ENCODE measurements at regions not wholly inside any gene's neighbourhood (a gene's known extent, or its start where the extent isn't known, plus 50 kb on each side); places are given as distances from the start of the nearest gene placed in this dataset.
"Not testable (repeated sequence)": the region's sequence is repeated elsewhere in the genome, so short reads cannot be mapped to it uniquely, and the experiment has no call there.

DNA sequence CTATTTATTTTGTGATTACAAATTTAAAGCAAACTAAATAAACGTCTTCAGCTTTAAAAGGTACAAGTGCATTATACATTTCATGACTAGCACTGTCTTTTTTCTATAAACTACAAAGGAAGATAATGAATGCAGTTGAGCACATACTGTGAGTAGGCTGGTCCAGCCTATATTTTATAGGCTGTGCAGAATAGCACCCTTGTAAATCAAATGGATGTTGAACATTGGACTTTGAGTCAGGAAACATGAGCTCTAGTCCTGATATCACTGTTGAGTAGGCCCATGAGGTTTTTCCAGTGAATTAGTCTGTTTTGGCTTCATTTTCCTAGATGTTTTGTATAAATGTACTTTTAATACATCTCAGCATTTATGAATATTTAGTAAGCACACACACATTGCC lies 447.3 kb upstream of the KCNMB2 start:
- no peak for DNase-seq

DNA sequence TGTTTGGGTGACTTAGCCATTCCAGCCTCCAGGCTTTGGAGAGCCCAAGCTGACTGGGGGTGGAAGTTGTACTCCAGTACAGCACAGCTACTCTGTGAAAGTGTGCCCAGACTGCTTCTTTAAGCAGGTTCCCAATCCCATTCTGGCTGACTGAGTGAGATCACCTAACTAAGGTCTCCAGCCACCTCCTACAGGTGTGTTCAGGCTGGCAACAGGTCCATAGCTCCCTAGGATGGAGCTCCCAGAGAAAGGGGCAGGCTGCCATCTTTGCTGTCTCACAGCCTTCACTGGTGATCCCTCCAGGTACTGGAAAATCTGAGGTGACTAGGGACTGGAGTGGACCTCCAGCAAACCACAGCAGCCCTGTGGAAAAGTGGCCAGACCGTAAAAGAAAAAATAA lies 445.3 kb upstream of the KCNMB2 start:
- no peak for DNase-seq

- no peak for DNase-seq
Measured at GRCh38 chr3:178095522-178095921, 440.7 kb upstream of the KCNMB2 start.

DNA sequence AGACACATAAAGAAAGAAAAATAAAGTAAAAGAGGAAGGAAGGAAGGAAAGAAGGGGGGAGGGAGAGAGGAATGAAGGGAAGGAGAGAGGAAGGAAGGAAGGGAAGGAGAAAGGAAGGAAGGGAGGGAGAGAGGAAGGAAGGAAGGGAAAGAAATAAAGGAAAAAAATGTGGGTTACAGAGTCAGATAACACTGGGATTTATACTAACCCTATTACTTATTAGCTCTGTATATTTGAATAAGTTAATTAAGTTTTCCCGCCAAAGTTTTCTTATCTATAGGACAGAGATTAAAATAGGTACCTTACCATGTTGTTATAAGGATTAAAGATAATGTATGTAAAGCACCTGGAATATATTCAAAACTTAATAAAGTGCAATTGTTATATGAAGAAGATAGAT lies 439.3 kb upstream of the KCNMB2 start:
- DNase-seq: no peak

DNA sequence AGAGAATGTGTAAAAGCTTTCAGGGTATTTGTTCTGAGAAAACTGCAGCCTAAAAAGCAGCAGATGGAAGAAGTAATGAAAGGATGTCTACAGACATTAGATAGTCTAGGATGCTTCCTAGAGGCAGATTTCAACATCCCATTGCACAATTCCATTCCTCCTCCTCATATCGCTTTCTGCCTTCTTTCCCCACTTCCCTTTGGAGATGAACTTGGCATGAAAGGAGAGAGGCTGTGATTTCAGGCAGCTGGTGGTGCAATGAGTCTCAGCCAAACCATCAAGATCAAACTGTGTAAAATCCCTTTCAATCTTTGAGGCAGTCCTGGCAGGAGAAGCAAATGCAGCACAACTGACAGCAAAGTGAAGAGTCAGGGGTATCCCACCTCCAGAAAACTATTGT lies 438.7 kb upstream of the KCNMB2 start:
- no peak for DNase-seq

DNA sequence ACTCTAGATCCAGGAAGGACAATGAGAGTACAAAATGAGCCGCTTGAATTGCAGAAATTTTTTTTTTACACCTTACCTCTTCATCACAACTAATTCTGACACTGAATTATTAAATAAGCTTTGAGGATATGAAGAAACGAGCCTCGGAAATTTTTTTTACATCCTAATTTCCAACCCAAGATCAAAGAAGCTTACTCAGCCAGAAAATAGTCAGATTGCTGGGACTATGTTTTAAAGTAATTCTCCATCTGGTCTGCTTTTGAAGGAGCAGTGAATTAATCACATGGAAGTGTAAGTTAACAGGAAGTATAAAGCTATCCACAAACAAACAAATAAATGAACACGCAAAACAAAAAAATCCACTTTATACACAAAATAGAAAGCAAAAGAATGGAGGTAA lies 437.0 kb upstream of the KCNMB2 start:
- no peak for DNase-seq

GRCh38 chr3:178099862-178100261 lies 436.4 kb upstream of the KCNMB2 start:
- no peak for DNase-seq

DNA sequence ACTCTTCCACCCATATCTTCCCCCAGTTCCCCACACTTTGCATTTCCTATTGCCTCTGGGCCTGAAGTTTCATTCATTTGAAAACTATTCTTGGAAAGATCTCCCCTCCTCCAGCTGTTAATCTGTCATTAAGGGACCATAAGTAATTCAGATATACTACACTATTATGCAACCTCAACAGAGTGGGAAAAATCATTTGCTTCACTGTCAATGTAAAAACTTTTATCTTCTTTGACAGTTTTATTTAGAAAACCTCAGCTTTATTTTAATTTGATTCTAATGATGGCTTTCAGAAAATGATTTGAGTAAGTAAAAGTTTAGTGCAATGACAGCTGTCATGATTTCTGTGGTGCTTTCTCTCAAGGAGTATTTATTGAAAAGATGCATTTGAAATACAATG lies 435.3 kb upstream of the KCNMB2 start:
- DNase-seq: no peak

- no peak for DNase-seq
Measured at GRCh38 chr3:178103140-178103539, 433.1 kb upstream of the KCNMB2 start.

DNA sequence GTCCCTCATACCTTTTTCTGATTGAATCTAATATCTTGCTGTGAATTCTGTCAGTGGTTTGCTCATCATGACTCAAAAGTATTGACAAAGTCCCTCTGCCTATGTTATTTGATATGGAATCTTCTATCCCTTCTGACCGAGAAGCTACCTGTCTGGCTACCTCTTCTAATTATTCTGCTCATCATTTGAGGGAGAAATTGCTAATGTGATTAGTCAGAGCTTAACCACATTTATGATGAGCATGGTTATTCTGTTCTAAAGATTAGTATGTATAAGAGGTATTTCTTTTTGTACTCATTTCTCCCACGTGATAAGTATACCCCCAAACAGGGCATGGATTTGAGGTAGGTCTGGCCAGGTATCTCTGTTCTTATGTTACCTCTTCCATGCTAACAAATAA lies 428.4 kb upstream of the KCNMB2 start:
- DNase-seq: no peak

DNA sequence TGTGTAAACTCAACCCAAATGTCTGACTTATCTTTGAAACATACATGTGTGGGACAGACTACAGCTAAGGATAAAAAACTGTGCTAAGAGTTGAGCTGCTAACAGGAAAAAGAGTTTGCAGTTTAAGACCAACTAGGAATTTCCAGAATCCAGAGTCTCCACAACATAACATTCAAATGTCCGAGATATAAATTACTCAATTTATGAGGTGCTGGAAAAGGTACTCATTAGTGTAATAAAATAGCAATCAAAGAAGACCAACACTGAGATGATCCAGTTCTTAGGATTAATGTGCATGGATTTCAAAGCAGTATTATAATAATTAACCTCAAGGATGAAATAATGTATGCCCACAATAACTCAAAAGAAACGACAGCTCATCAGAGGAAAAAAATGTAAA lies 426.5 kb upstream of the KCNMB2 start:
- DNase-seq: no peak

DNA sequence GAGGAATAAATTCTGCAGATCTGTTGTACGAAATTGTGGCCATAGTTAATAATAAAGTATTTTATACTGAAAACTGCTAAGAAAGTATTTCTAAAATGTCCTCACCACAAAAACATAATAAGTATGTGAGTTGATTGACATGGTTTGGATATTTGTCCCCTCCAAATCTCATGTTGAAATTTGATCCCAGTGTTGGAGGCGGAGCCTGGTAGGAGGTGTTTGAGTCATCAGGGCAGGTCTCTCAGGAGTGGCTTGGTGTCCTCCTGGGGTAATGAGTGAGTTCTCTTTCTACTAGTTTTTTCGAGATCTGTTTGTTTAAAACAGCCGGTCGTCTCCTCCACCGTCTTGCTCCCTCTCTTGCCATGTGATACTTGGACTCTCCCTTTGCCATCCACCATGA lies 424.1 kb upstream of the KCNMB2 start:
- no peak for DNase-seq

DNA sequence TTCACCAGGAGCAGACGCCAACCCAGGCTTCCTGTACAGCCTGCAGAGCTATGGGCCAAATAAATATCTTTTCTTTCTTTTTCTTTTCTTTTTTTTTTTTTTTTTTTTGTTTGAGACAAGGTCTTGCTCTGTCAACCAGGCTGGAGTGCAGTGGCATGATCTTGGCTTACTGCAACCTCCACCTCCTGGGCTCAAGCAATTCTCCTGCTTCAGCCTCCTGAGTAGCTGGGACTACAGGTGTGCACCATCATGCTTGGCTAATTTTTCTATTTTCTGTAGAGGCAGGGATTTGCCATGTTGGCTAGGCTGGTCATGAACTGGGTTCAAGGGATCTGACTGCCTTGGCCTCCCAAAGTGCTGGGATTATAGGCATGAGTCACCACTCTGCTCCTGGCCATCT lies 423.7 kb upstream of the KCNMB2 start:
- not testable (repeated sequence) for DNase-seq

GRCh38 chr3:178117641-178118040 lies 418.6 kb upstream of the KCNMB2 start:
- no peak for DNase-seq

DNA sequence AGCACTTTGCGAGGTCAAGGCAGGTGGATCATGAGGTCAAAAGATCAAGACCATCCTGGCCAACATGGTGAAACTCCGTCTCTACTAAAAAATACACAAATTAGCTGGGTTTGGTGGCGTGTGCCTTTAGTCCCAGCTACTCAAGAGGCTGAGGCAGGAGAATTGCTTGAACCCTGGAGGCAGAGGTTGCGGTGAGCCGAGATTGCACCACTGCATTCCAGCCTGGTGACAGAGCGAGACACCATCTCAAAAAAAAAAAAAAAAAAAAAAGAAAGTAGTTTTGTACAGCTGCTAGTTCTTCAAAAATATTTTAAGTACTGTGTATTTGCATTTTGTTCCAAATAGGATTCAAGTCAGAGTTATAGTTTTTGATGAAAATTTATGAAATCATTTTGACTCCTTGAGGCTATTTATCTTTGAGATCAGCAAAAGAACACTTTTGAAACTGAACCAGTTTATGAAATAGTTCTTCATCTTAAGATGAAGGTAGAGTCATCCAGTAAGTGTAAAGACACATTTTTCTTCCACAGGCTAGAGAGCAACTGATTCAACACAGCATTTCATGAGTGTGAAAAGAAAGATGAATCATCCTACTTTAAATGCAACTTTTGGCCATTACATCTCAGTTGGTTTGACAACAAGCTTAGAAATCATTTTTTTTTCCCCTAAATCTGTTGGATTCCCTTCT lies 416.5 kb upstream of the KCNMB2 start:
- DNase-seq: not testable (repeated sequence)

DNA sequence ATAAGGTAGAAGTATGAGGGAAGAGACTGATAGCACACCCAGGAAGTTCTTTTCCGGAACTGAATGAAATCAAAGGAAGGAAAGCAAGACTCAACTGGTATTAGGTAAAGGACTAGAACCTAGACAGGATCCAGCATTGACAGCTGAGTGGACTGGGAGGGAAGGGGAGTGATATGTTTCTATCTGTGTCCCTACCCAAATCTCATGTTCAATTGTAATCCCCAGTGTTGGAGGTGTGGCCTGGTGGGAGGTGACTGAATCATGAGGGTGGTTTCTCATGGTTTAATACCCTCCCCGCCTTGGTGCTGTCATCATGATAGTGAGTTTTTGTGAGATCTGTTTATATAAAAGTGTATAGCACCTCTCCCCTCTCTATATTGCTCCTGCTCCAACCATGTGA lies 415.9 kb upstream of the KCNMB2 start:
- DNase-seq: no peak

- DNase-seq: no peak
Measured at GRCh38 chr3:178126686-178127085, 409.6 kb upstream of the KCNMB2 start.

DNA sequence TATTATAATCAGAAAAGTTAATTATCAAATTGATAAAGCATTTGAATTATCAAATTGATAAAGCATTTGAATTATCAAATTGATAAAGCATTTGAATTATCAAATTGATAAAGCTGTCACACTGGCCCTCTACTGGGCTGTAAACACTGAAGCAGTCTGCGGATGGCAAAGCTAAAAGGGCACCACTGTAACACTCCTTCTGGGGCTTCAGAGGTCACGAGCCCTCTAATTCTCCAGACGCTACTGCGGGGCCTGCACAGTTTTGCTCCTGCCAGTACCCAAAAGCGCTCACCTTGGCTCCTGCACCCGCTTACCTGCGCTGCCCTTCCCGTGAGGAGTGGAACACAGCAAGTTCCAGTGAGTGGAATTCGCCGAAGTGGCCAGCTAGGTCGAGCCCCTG lies 409.0 kb upstream of the KCNMB2 start:
- no peak for DNase-seq

DNA sequence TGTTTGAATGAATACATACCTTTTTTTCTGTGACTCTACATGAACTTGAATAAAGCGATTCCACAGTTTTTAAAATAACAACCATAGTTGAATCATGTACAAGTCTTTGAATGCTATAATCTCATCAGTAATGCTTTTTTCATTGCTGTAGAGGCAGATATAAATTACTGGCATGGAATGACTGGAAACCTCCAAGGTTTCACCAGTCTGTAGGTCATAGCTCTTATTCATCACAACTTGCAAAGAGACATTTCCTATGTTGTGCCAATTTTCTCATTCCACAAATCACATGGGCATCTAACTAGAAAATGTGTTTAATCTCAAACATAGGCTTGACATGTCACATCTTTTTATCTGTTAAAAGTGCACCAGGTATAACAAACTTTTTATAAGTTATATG lies 407.1 kb upstream of the KCNMB2 start:
- DNase-seq: no peak

DNA sequence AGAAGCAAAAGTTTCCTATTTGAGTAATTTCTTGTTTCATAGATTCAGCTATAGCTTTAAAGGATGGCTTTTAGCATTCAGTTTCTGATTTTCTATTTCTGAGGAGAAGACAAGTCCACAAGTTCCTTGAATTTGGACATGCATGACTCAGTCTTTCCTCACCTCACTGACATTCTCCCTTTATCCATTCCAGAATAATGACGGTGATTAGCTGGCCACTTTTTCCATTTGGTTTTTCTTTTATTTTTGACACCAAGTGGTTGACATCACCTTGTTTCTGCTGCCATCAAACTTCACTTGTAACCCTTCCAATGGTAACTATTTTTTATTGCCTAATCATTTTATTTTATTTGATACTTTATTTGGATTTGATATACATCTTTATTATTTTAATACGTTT lies 404.4 kb upstream of the KCNMB2 start:
- DNase-seq: no peak

DNA sequence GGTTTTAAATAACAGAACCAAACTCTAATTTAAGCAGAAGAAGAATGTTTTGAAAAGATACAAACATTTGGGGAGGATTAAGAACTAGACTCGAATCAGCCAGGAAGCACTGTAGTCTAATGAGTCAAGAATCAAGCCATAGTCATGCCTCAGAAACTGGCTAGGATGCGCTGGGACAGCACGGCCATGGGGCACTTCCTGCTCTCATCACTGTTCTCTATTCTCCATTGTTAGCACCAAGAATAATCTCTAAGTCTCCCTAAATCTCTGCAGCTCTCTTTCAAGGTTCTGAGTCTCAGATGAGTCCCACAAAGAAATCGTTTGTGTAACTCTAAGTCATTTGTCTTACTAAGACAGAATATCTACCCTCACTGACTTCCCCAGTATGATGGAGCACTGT lies 399.0 kb upstream of the KCNMB2 start:
- no peak for DNase-seq

DNA sequence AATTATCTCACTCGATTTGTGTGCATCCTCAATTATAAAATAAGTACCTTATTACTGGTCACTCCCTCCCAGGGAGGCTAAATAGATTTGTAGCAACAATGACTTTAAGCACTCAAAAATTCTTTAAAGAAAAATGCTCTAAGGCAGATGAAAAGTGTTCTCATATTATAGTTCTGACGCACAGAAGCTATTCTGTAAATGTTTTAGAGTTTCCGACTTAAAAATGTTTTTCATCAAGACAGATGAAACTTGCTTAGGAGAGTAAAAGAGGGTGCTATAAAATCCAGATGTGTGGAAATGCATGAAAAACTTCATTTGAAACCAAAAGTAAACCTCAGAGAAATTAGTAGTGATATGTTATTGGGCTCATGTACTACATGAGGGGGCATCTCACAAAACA lies 398.4 kb upstream of the KCNMB2 start:
- DNase-seq: no peak

DNA sequence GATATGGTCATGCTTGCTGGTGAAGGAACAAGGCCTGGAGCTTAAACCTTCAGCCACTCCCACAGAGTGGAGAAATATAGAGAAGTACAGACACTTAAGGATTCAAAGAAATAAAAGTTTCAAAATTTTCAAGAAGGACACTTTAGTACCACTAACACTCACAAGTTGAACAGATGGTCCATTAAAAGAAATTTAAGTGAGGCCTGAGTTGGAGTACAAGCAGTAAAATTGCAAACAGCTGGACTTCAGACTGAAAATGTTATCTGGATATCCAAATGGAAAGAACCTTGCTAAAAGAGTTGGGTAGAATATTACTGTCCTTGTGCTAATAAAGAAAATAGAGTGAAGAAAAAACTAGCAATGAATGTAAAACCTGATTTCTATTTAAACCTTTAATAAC lies 397.1 kb upstream of the KCNMB2 start:
- DNase-seq: no peak

DNA sequence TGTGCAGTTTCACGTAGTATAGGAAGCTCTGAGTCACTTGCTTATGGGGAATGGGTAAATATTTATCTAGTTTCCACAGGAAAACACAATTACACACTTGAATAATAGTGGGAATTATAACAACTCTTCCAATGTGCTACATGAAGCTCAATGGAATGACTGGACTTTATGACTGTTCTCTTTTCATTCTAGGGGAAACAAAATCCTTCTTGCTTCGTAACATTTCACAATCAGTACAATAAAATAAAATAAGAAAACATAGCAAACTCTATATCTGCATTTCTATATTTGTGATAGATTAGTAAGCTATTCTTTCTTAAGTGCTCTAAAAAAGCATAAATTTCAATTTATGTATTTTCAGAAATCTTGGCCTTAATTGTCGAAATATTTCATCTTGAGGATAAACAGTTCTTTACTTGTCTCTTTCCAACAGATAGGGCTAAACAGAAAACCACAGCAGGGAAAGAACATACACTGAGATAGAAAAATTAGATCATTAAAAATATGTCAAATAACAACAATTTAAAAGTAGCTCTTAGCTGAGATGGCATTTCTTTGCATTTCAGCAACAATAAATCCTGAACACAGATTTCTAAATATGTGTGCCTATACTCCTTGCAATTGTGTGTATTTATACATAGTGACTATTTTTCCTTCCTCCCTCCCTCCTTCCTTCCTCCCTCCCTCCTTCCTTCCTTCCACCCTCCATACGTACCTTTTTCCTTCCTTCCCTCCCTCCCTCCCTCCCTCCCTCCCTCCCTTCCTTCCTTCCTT lies 395.5 kb upstream of the KCNMB2 start:
- no peak for DNase-seq

DNA sequence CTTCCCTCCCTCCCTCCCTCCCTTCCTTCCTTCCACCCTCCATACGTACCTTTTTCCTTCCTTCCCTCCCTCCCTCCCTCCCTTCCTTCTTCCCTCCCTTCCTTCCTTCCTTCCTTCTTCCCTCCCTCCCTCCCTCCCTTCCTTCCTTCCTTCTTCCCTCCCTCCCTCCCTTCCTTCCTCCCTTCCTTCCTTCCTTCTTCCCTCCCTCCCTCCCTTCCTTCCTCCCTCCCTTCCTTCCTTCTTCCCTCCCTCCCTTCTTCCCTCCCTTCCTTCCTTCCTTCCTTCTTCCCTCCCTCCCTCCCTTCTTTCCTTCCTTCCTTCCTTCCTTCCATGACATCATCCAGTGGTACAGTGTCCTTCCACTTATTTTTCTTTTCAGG lies 394.9 kb upstream of the KCNMB2 start:
- DNase-seq: not testable (repeated sequence)
